Astrocyte of the hippocampus (primary cell): ENCODE measurements at regions not wholly inside any gene's neighbourhood (a gene's known extent, or its start where the extent isn't known, plus 50 kb on each side); places are given as distances from the start of the nearest gene placed in this dataset.
"Not testable (repeated sequence)": the region's sequence is repeated elsewhere in the genome, so short reads cannot be mapped to it uniquely, and the experiment has no call there.

Experiments
- DNase-seq: peaks from one replicate; pipeline ENCODE4 v3.0.0; 2011; ENCODE audit warnings: low read depth, low spot score

DNA sequence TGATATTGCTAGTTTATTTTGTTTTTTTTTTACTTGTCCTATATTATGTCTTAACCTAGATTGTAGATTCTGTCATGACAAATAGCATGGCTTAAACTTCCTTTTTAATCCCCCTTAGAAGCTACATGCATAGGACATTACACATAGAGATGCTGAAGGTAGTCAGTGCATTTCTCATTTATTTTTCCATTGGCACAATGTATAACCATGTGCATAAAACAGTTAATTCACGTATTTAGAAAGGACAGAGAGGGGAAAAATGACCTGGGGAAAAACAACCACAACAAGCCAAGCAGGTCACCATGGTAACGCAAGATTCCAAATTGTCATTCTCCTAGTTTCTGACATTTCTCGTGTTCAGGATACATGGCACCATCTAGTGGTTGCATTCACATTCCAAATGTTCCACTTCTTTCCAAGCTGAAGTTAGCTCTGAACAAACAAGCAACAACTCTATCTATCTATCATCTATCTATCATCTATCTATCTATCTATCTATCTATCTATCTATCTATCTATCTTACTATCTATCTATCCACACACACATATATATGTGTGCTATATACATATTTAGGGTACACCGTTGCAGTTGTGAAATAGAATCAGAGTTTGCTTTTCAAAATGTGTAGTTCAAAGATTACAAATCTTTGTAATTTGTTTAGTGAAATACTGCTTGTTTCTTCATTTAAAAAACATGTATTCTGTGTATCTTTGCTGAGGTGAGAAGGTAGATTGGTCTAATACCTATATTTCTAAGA lies 487.2 kb upstream of the ST8SIA4 start:
- DNase-seq = peak; percentile 85

GRCh38 chr5:101385276-101385675 lies 482.2 kb upstream of the ST8SIA4 start:
- no peak for DNase-seq

- DNase-seq = no peak
These were observed 467.1 kb upstream of the ST8SIA4 start for GRCh38 chr5:101370181-101370580.

- no peak for DNase-seq
These were observed 461.4 kb upstream of the ST8SIA4 start for GRCh38 chr5:101364469-101364868.

- no peak for DNase-seq
These were observed 459.0 kb upstream of the ST8SIA4 start for GRCh38 chr5:101362067-101362466.

- no peak for DNase-seq
These were observed 443.8 kb upstream of the ST8SIA4 start for GRCh38 chr5:101346906-101347305.

- no peak for DNase-seq
These were observed 443.4 kb upstream of the ST8SIA4 start for GRCh38 chr5:101346447-101346846.

DNA sequence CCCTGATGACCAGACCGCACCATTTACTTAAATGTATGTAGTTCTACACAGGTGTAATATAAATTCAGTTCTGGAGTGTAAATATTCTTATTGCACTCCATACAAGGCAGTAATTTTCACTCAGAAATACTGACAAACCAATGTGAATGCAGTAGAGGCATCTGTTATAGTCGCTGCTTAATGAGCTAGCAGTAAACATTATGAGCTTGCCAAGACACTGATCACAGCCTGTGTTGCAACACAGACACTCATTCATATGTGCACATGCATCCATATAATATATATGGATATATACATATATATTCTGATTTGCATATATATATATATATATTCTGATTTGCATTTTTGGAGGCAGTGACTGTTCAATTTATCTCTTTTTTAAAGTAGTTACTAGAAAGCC lies 435.1 kb upstream of the ST8SIA4 start:
- DNase-seq = no peak

- DNase-seq = no peak
These were observed 424.7 kb upstream of the ST8SIA4 start for GRCh38 chr5:101327816-101328215.

DNA sequence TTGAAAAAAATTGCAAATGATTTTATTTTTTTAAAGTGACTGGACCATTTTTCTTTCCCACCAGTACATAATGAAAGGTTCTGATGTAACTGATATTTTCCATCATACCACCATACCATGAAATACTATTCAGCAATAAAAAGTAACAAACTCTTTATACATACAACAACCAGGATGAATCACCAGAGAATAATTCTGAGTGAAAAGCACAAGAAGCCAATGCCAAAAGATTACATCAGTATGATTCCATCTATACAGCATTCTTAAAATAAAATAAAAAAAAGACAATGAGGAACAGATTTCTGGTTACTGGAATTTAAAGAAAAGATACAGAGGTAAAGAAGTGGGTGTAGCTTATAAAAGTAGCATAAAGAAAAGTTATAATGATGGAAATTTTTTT lies 423.7 kb upstream of the ST8SIA4 start:
- no peak for DNase-seq

DNA sequence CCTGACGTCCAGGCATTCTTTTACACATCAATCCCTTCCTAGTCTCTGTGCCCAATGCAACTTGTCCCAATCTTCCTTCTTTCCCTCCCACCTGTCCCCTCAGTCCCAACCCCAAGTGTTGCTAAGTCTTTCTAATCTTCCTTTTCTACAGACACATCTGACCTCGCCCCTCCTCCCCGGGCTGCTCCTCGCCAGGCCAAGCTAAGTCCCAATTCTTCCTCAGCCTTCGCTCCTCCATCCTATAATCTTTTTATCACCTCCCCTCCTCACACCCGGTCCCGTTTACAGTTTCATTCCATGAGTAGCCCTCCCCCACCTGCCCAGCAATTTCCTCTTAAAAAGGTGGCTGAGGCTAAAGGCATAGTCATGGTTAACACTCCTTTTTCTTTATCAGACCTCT lies 413.3 kb upstream of the ST8SIA4 start:
- DNase-seq = not testable (repeated sequence)

GRCh38 chr5:101306391-101307137 lies 403.5 kb upstream of the ST8SIA4 start:
- peak; percentile 4 for DNase-seq

GRCh38 chr5:101296477-101296876 lies 393.4 kb upstream of the ST8SIA4 start:
- DNase-seq = no peak

DNA sequence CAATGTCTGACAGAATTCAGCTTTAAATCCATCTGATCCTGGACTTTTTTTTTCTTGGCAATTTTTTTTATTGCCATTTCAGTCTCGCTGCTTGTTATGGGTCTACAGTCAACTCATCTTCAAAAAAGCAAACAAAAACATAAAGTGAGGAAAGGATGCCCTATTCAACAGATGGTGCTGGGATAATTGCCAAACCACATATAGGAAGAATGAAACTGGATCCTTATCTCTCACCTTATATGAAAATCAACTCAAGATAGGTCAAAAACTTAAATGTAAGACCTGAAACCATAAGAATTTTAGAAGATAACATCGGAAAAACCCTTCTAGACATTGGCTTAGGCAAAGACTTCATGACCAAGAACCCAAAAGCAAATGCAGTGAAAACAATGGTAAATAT lies 389.1 kb upstream of the ST8SIA4 start:
- no peak for DNase-seq

DNA sequence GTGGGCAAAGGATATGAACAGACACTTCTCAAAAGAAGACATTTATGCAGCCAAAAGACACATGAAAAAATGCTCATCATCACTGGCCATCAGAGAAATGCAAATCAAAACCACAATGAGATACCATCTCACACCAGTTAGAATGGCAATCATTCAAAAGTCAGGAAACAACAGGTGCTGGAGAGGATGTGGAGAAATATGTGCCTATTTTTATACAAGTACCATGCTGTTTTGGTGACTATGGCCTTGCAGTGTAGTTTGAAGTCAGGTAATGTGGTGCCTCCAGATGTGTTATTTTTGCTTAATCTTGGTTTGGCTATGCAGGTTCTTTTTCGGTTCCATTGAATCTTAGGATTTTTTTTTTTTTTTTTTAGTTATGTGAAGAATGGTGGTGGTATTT lies 387.7 kb upstream of the ST8SIA4 start:
- not testable (repeated sequence) for DNase-seq

GRCh38 chr5:101288633-101289032 lies 385.6 kb upstream of the ST8SIA4 start:
- DNase-seq = no peak

DNA sequence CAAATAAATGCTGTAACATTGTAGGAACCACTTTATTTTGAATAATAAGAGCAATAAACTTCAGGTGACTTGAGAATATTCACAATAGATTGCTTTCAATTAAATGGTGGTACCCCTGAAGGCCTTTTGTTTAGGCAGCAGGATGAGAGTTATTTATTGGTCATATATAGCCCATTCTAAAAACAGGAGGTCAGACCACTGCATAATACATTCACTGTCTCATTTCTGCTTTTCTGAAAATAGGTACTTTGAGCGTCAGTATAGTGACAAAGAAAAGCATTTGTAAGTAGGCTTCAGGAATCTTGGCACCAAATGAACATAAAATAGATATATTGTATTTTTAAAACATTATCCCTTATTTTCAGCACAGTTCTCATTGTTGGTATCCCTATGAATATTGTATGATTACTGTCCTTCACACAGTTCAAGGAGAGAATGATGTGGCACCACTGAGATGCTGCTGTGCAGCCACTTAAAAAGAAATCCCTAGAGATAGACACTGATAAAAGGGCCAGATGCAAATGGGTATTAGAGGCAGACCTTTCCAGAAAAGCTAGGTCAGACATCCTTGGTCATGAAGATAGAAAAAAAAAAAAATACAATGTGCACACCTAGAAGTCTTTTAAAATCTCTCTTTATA lies 381.8 kb upstream of the ST8SIA4 start:
- no peak for DNase-seq

DNA sequence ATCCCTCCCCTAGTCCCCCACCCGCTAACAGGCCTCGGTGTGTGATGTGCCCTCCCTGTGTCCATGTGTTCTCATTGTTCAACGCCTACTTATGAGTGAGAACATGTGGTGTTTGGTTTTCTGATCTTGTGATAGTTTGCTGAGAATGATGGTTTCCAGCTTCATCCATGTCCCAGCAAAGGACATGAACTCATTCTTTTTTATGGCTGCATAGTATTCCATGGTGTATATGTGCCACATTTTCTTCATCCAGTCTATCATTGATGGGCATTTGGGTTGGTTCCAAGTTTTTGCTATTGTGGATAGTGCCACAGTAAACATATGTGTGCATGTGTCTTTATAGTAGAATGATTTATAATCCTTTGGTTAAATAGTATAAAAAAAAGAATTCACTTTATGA lies 380.9 kb upstream of the ST8SIA4 start:
- not testable (repeated sequence) for DNase-seq

GRCh38 chr5:101278917-101279316 lies 375.8 kb upstream of the ST8SIA4 start:
- no peak for DNase-seq

DNA sequence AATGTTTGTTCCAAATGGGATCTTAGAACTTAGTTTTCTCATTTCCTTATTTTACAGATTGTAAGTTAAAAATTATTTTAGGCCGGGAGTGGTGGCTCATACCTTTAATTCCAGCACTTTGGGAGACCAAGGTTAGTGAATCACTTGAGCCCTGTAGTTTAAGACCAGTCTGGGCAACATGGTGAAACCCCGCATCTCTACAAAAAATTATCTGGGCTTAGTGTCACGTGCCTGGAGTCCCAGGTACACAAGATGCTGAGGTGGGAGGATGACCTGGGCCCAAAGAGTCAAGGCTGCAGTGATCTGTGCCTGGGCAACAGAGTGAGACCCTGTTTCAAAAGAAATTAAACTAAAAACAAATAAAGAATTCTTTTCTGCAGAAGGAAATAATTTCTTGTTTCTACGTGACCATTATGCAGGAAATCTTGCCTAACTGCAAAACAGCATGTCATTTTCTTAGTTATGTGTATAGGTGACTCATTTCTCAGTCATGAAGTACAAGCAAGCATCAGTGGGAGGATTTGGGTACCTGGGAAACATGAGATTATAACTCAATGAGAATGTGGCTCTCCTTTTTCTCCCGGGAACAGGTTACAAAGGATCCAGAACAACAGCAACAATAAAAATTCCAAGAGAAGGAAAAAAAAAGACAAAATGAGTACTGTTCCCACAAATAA lies 375.1 kb upstream of the ST8SIA4 start:
- peak; percentile 21 for DNase-seq

GRCh38 chr5:101271945-101272344 lies 368.9 kb upstream of the ST8SIA4 start:
- DNase-seq = no peak

GRCh38 chr5:101271416-101271815 lies 368.3 kb upstream of the ST8SIA4 start:
- no peak for DNase-seq
